Hepatocyte (in vitro differentiated cells): ENCODE measurements at regions not wholly inside any gene's neighbourhood (a gene's known extent, or its start where the extent isn't known, plus 50 kb on each side); places are given as distances from the start of the nearest gene placed in this dataset.

Experiments used
- DNase-seq: peaks from one replicate; pipeline ENCODE4 v3.0.0-alpha.2; 2016; ENCODE audit warnings: low spot score
- H2AFZ ChIP-seq: fragments of 200-600 bp; sonication (generic); 2 replicates; pipeline ENCODE4 v1.6.0; 2016; ENCODE audit warnings: antibody characterized with exemption, mild to moderate bottlenecking
- H3K27ac ChIP-seq: fragments of 200-600 bp; sonication (generic); 2 replicates; pipeline ENCODE4 v1.5.1; 2016; ENCODE audit warnings: mild to moderate bottlenecking
- H3K27me3 ChIP-seq: fragments of 200-600 bp; sonication (generic); 2 replicates; pipeline ENCODE4 v1.6.1; 2016
- H3K36me3 ChIP-seq: fragments of 200-600 bp; sonication (generic); replicated peaks from 2 replicates; pipeline ENCODE4 v1.5.1; 2016; ENCODE audit warnings: low read depth; ENCODE audit not compliant: insufficient read depth
- H3K4me1 ChIP-seq: fragments of 200-600 bp; sonication (generic); 2 replicates; pipeline ENCODE4 v1.5.1; 2016; ENCODE audit warnings: mild to moderate bottlenecking, moderate library complexity; ENCODE audit not compliant: insufficient read depth
- H3K4me2 ChIP-seq: fragments of 200-600 bp; sonication (generic); 2 replicates; pipeline ENCODE4 v1.6.0; 2016
- H3K4me3 ChIP-seq: fragments of 200-600 bp; sonication (generic); 2 replicates; pipeline ENCODE4 v1.5.1; 2016; ENCODE audit warnings: mild to moderate bottlenecking
- H3K79me2 ChIP-seq: fragments of 200-600 bp; sonication (generic); 2 replicates; pipeline ENCODE4 v1.6.0; 2017; ENCODE audit warnings: mild to moderate bottlenecking
- H3K9me2 ChIP-seq: fragments of 200-600 bp; sonication (generic); replicated peaks from 2 replicates; pipeline ENCODE4 v1.6.0; 2017; ENCODE audit warnings: mild to moderate bottlenecking; ENCODE audit not compliant: insufficient read depth
- H3K9me3 ChIP-seq: fragments of 200-600 bp; sonication (generic); 2 replicates; pipeline ENCODE4 v1.5.1; 2016; ENCODE audit warnings: low read depth, mild to moderate bottlenecking
- H4K20me1 ChIP-seq: fragments of 200-600 bp; sonication (generic); 2 replicates; pipeline ENCODE4 v1.6.0; 2016; ENCODE audit warnings: mild to moderate bottlenecking; ENCODE audit not compliant: insufficient read depth, poor library complexity, severe bottlenecking
- CTCF ChIP-seq: fragments of 200-600 bp; sonication (generic); IDR thresholded peaks from 2 replicates; pipeline ENCODE4 v1.5.1; 2016; ENCODE audit warnings: antibody characterized with exemption, mild to moderate bottlenecking; ENCODE audit not compliant: poor library complexity
- EZH2 ChIP-seq: fragments of 200-600 bp; sonication (generic); IDR thresholded peaks from 2 replicates; pipeline ENCODE4 v1.6.1; 2016; ENCODE audit warnings: antibody characterized with exemption, mild to moderate bottlenecking, borderline replicate concordance
- EZH2phosphoT487 ChIP-seq: fragments of 200-600 bp; sonication (generic); IDR thresholded peaks from one replicate; pipeline ENCODE4 v1.6.1; 2018; ENCODE audit warnings: antibody characterized with exemption, mild to moderate bottlenecking, low read depth, moderate library complexity; ENCODE audit not compliant: unreplicated experiment, severe bottlenecking
- WGBS: methylation state at CpG from one replicate; pipeline ENCODE4 v1.1.6; 2016; ENCODE audit warnings: low lambda C conversion rate; ENCODE audit errors: missing lambda C conversion rate; 5-methylcytosine and 5-hydroxymethylcytosine counted together

DNA sequence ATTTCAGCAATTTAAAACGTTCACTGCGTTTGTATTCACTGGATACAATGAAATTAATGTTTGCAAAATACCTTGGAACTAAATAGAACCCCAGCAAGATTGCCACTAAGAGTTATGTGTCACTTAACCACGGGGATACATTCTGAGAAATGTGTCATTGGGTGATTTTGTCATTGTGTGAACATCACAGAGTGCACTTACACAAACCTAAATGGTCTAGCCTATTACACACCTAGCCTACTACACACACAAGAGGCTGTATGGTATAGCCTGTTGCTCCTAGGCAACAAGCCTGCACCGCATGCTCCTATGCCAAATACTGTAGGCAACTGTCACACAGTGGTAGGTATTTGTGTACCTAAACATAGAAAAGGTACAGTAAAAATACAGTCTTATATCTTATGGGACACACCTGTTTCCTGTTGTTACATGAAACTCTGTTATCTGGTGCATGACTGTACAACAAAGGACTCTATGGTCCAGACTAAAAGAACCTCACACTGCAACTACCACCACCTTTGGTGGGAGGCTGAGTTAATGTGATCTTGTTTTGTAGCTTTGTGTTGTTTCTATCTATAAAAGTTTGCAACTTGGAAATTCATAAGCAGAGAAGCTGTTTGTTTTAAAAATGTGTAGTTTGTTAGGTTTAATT, 92.2 kb upstream of the NTRK3 start:
- H2AFZ ChIP-seq, result no peak overlapping the region
- 60% methylated on average over 4 of the region's 4 CpGs for WGBS
- H3K27ac ChIP-seq, result no peak overlapping the region
- no peak overlapping the region for H3K4me3 ChIP-seq
- no peak overlapping the region for H3K4me2 ChIP-seq
- H3K36me3 ChIP-seq, result no peaks in the 10 kb centered on the region
- H3K4me1 ChIP-seq, result no peaks in the 10 kb centered on the region
- H3K79me2 ChIP-seq, result no peaks in the 10 kb centered on the region
- no peaks in the 10 kb centered on the region for H4K20me1 ChIP-seq
- no peak for DNase-seq
- no peaks in the 10 kb centered on the region for H3K9me2 ChIP-seq
- peaks cover 7% of the 10 kb centered on the region for H3K9me3 ChIP-seq
- TF ChIP-seq CTCF (no peak), EZH2phosphoT487 (no peak), EZH2 (no peak)
- no peaks in the 10 kb centered on the region for H3K27me3 ChIP-seq

GRCh38 chr15:88345962-88346361, 89.4 kb upstream of the NTRK3 start:
- Histone ChIP-seq H3K79me2 (no peaks in the 10 kb centered on the region), H3K4me3 (no peak overlapping the region), H2AFZ (no peak overlapping the region), H3K9me2 (no peaks in the 10 kb centered on the region), H3K9me3 (no peaks in the 10 kb centered on the region), H3K27me3 (no peaks in the 10 kb centered on the region), H3K36me3 (no peaks in the 10 kb centered on the region), H3K4me1 (no peaks in the 10 kb centered on the region), H3K4me2 (no peak overlapping the region), H3K27ac (no peak overlapping the region), H4K20me1 (no peaks in the 10 kb centered on the region)
- DNase-seq, result no peak
- no peak for TF ChIP-seq EZH2
- TF ChIP-seq CTCF, result no peak
- no peak for TF ChIP-seq EZH2phosphoT487
- 38% methylated on average over 4 of the region's 4 CpGs for WGBS

GRCh38 chr15:88344786-88345185, 88.2 kb upstream of the NTRK3 start:
- H3K9me3 ChIP-seq, result no peaks in the 10 kb centered on the region
- WGBS, result 76% methylated on average over 2 of the region's 2 CpGs
- DNase-seq, result peak; percentile 15

More at GRCh38 chr15:88344786-88345185, 88.2 kb upstream of the NTRK3 start:
- H3K4me1 ChIP-seq, result no peaks in the 10 kb centered on the region
- H4K20me1 ChIP-seq, result no peaks in the 10 kb centered on the region
- no peaks in the 10 kb centered on the region for H3K79me2 ChIP-seq
- H3K36me3 ChIP-seq, result no peaks in the 10 kb centered on the region
- no peaks in the 10 kb centered on the region for H3K9me2 ChIP-seq
- no peaks in the 10 kb centered on the region for H3K27me3 ChIP-seq
- H3K4me3 ChIP-seq, result no peak overlapping the region
- no peak overlapping the region for H2AFZ ChIP-seq
- TF ChIP-seq EZH2 (no peak), EZH2phosphoT487 (no peak), CTCF (no peak)
- H3K27ac ChIP-seq, result no peak overlapping the region
- H3K4me2 ChIP-seq, result no peak overlapping the region
